ENCODE measurements at regions not wholly inside any gene's neighbourhood (a gene's known extent, or its start where the extent isn't known, plus 50 kb on each side); places are given as distances from the start of the nearest gene placed in this dataset.
A peak's percentile ranks its signal among the peaks of the same experiment; 100 is the strongest.

GRCh38 chr1:8116894-8117264, 90.8 kb upstream of the ERRFI1 start:
- no peak overlapping the region for H3K4me3 ChIP-seq (ENCODE audit: low read depth, low read length)
- TF ChIP-seq CTCF (IDR thresholded peaks at IDR 0.05; ENCODE audit: low read depth, low read length) = no peak
- peak; percentile 91 for DNase-seq (ENCODE audit: low read depth, low spot score)
- in situ Hi-C loops (cut with HindIII; ENCODE audit: low sequenced_read_pairs) = no loop called here

GRCh38 chr1:8115769-8116167, 89.7 kb upstream of the ERRFI1 start:
- TF ChIP-seq CTCF (IDR thresholded peaks at IDR 0.05; ENCODE audit: low read depth, low read length) = no peak
- in situ Hi-C loops (cut with HindIII; ENCODE audit: low sequenced_read_pairs) = no loop called here
- H3K4me3 ChIP-seq (ENCODE audit: low read depth, low read length) = no peak overlapping the region
- DNase-seq (ENCODE audit: low read depth, low spot score) = no peak

GRCh38 chr1:8115031-8115768, 89.1 kb upstream of the ERRFI1 start:
- H3K4me3 ChIP-seq (ENCODE audit: low read depth, low read length) = no peak overlapping the region
- in situ Hi-C loops (cut with HindIII; ENCODE audit: low sequenced_read_pairs) = no loop called here
- TF ChIP-seq CTCF (IDR thresholded peaks at IDR 0.05; ENCODE audit: low read depth, low read length) = no peak
- no peak for DNase-seq (ENCODE audit: low read depth, low spot score)

- no peak for DNase-seq (ENCODE audit: low read depth, low spot score)
- TF ChIP-seq CTCF (IDR thresholded peaks at IDR 0.05; ENCODE audit: low read depth, low read length) = no peak
- H3K4me3 ChIP-seq (ENCODE audit: low read depth, low read length) = no peak overlapping the region
- in situ Hi-C loops (cut with HindIII; ENCODE audit: low sequenced_read_pairs) = no loop called here
Observed at GRCh38 chr1:8113262-8114220, 87.4 kb upstream of the ERRFI1 start.

GRCh38 chr1:8112611-8113261, 86.6 kb upstream of the ERRFI1 start:
- no peak for DNase-seq (ENCODE audit: low read depth, low spot score)

More at GRCh38 chr1:8112611-8113261, 86.6 kb upstream of the ERRFI1 start:
- no peak overlapping the region for H3K4me3 ChIP-seq (ENCODE audit: low read depth, low read length)
- no peak for TF ChIP-seq CTCF (IDR thresholded peaks at IDR 0.05; ENCODE audit: low read depth, low read length)
- in situ Hi-C loops (cut with HindIII; ENCODE audit: low sequenced_read_pairs) = no loop called here

Data from astrocyte of the spinal cord (primary cell).